Upper lobe of right lung (tissue), 1 donor: ENCODE measurements at regions not wholly inside any gene's neighbourhood (a gene's known extent, or its start where the extent isn't known, plus 50 kb on each side); places are given as distances from the start of the nearest gene placed in this dataset.

Experiments used
- ATAC-seq: fragments of 200-7000 bp; cut with Tn5 transposase; one replicate; pipeline ENCODE4 v1.9.1; 2020; ENCODE audit warnings: mild to moderate bottlenecking, moderate library complexity
- DNase-seq: peaks from one replicate; pipeline ENCODE4 v3.0.0-alpha.2; 2020
- H3K27ac ChIP-seq: fragments of 200-600 bp; one replicate; pipeline ENCODE4 v1.8.0; 2022
- H3K27me3 ChIP-seq: fragments of 200-600 bp; one replicate; pipeline ENCODE4 v1.8.0; 2022; ENCODE audit warnings: mild to moderate bottlenecking
- H3K36me3 ChIP-seq: fragments of 200-600 bp; one replicate; pipeline ENCODE4 v1.8.0; 2022
- H3K4me1 ChIP-seq: fragments of 200-600 bp; one replicate; pipeline ENCODE4 v1.8.0; 2022
- H3K4me3 ChIP-seq: fragments of 200-600 bp; one replicate; pipeline ENCODE4 v1.8.0; 2022; ENCODE audit warnings: mild to moderate bottlenecking
- H3K9me3 ChIP-seq: fragments of 200-600 bp; one replicate; pipeline ENCODE4 v1.8.0; 2022
- CTCF ChIP-seq: fragments of 200-600 bp; IDR thresholded peaks from one replicate; pipeline ENCODE4 v1.8.0; 2022; ENCODE audit warnings: antibody characterized with exemption
- intact Hi-C: fragments of 100-400 bp; cut with DNase I; formaldehyde crosslinking; loops from one replicate; pipeline ENCODE4 v1.11.0; 2022
- donor health status: DM: no; HTN: yes; CAD: no; lungs with severe emphysema.

GRCh38 chr10:36053775-36054174 lies 411.7 kb upstream of the FZD8 start:
- no peaks in the 10 kb centered on the region for H3K9me3 ChIP-seq
- no peaks in the 10 kb centered on the region for H3K27me3 ChIP-seq
- no peak for ATAC-seq
- no peaks in the 10 kb centered on the region for H3K4me1 ChIP-seq
- DNase-seq, result no peak
- H3K27ac ChIP-seq, result no peak overlapping the region
- no peaks in the 10 kb centered on the region for H3K36me3 ChIP-seq
- TF ChIP-seq CTCF, result no peak
- H3K4me3 ChIP-seq, result no peak overlapping the region
- intact Hi-C loops, result no loop called here

GRCh38 chr10:36053271-36053670 lies 411.2 kb upstream of the FZD8 start:
- intact Hi-C loops, result no loop called here
- H3K4me1 ChIP-seq, result no peaks in the 10 kb centered on the region
- H3K27me3 ChIP-seq, result no peaks in the 10 kb centered on the region
- no peaks in the 10 kb centered on the region for H3K9me3 ChIP-seq
- ATAC-seq, result no peak
- TF ChIP-seq CTCF, result no peak
- no peak overlapping the region for H3K4me3 ChIP-seq
- no peak overlapping the region for H3K27ac ChIP-seq
- no peaks in the 10 kb centered on the region for H3K36me3 ChIP-seq
- DNase-seq, result no peak

- DNase-seq (no peak), ATAC-seq (no peak)
- H3K27me3 ChIP-seq, result no peaks in the 10 kb centered on the region
- no peaks in the 10 kb centered on the region for H3K36me3 ChIP-seq
- H3K9me3 ChIP-seq, result no peaks in the 10 kb centered on the region
- intact Hi-C loops, result no loop called here
- no peaks in the 10 kb centered on the region for H3K4me1 ChIP-seq
- no peak for TF ChIP-seq CTCF
- H3K4me3 ChIP-seq, result no peak overlapping the region
- no peak overlapping the region for H3K27ac ChIP-seq
Observed at GRCh38 chr10:36051500-36051991, 409.4 kb upstream of the FZD8 start.

- Histone ChIP-seq H3K27ac (no peak overlapping the region), H3K27me3 (no peaks in the 10 kb centered on the region), H3K36me3 (no peaks in the 10 kb centered on the region), H3K4me1 (no peaks in the 10 kb centered on the region), H3K9me3 (no peaks in the 10 kb centered on the region), H3K4me3 (no peak overlapping the region)
- ATAC-seq, result no peak
- no peak for DNase-seq
- intact Hi-C loops, result no loop called here
- TF ChIP-seq CTCF, result no peak
Observed at GRCh38 chr10:36050763-36051499, 408.8 kb upstream of the FZD8 start.

GRCh38 chr10:36048780-36049179 lies 406.7 kb upstream of the FZD8 start:
- ATAC-seq (no peak), DNase-seq (no peak)
- no peak for TF ChIP-seq CTCF
- no peak overlapping the region for H3K4me3 ChIP-seq
- intact Hi-C loops, result no loop called here
- no peaks in the 10 kb centered on the region for H3K9me3 ChIP-seq
- H3K36me3 ChIP-seq, result no peaks in the 10 kb centered on the region
- H3K27me3 ChIP-seq, result no peaks in the 10 kb centered on the region
- no peak overlapping the region for H3K27ac ChIP-seq
- no peaks in the 10 kb centered on the region for H3K4me1 ChIP-seq

GRCh38 chr10:36048236-36048635 lies 406.1 kb upstream of the FZD8 start:
- TF ChIP-seq CTCF, result no peak
- DNase-seq, result no peak
- Histone ChIP-seq H3K27ac (no peak overlapping the region), H3K27me3 (no peaks in the 10 kb centered on the region), H3K9me3 (no peaks in the 10 kb centered on the region), H3K36me3 (no peaks in the 10 kb centered on the region), H3K4me3 (no peak overlapping the region), H3K4me1 (no peaks in the 10 kb centered on the region)
- ATAC-seq, result no peak
- intact Hi-C loops, result no loop called here
